Epithelial cell of proximal tubule (primary cell): ENCODE measurements at regions not wholly inside any gene's neighbourhood (a gene's known extent, or its start where the extent isn't known, plus 50 kb on each side); places are given as distances from the start of the nearest gene placed in this dataset.

Experiments
- DNase-seq: peaks from one replicate; pipeline ENCODE4 v3.0.0-alpha.2; 2011; ENCODE audit warnings: low read depth
- H3K4me3 ChIP-seq: 2 replicates; pipeline ENCODE4 v1.5.1; 2011; ENCODE audit warnings: low read depth, mild to moderate bottlenecking, low read length
- CTCF ChIP-seq: conservative IDR thresholded peaks from 2 replicates; pipeline ENCODE4 v1.5.1; 2012; ENCODE audit warnings: low read depth, mild to moderate bottlenecking, low read length

GRCh38 chr12:115166698-115167315 lies 482.8 kb upstream of the TBX3 start:
- DNase-seq, result no peak
- no peak for TF ChIP-seq CTCF
- no peak overlapping the region for H3K4me3 ChIP-seq

GRCh38 chr12:115163710-115164109 lies 479.7 kb upstream of the TBX3 start:
- TF ChIP-seq CTCF, result no peak
- H3K4me3 ChIP-seq, result no peak overlapping the region
- no peak for DNase-seq

GRCh38 chr12:115160271-115161128 lies 476.5 kb upstream of the TBX3 start:
- no peak overlapping the region for H3K4me3 ChIP-seq
- DNase-seq, result no peak
- no peak for TF ChIP-seq CTCF

- DNase-seq, result no peak
- no peak overlapping the region for H3K4me3 ChIP-seq
- no peak for TF ChIP-seq CTCF
Observed at GRCh38 chr12:115158816-115159215, 474.8 kb upstream of the TBX3 start.

GRCh38 chr12:115155665-115156645 lies 472.0 kb upstream of the TBX3 start:
- TF ChIP-seq CTCF, result no peak
- DNase-seq, result peak; percentile 22
- no peak overlapping the region for H3K4me3 ChIP-seq

GRCh38 chr12:115149685-115150378 lies 465.9 kb upstream of the TBX3 start:
- TF ChIP-seq CTCF, result no peak
- DNase-seq, result no peak
- H3K4me3 ChIP-seq, result no peak overlapping the region
